NCI-H82 treated with DMSO at 0.1 percent for 48 hours (cell line): ENCODE measurements at regions not wholly inside any gene's neighbourhood (a gene's known extent, or its start where the extent isn't known, plus 50 kb on each side); places are given as distances from the start of the nearest gene placed in this dataset.

Experiments used
- DNase-seq: peaks from one replicate; lab custom pipeline; 2025; ENCODE audit not compliant: unreplicated experiment; lab: John Stamatoyannopoulos, UW

GRCh38 chr13:63696055-63696454 is 2280.4 kb upstream of the PCDH20 start:
- no peak for DNase-seq

DNA sequence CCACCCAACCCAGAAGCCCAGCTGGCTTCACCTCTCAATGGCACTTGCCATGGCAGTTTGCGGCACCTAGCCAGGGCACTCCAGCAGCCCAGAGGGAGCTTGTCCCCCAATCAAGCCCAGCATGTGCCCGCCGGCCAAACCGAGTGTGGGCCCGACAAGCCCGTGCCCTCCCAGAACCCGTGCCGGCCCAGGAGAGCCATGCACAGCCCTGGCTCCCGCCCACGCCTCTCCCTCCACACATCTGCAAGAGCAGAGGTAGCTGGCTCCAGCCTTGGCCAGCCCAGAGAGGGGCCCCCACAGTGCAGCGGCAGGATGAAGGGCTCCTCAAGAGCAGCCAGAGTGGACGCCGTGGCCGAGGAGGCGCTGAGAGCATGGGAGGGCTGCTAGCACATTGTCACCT is 2278.0 kb upstream of the PCDH20 start:
- no peak for DNase-seq

- DNase-seq = no peak
Observed at GRCh38 chr13:63691474-63691873, 2275.8 kb upstream of the PCDH20 start.

- DNase-seq = no peak
Observed at GRCh38 chr13:63690672-63691071, 2275.0 kb upstream of the PCDH20 start.

GRCh38 chr13:63684822-63685221 is 2269.2 kb upstream of the PCDH20 start:
- no peak for DNase-seq

GRCh38 chr13:63680704-63681103 is 2265.1 kb upstream of the PCDH20 start:
- no peak for DNase-seq

- peak; percentile 45 for DNase-seq
Observed at GRCh38 chr13:63671296-63671695, 2255.6 kb upstream of the PCDH20 start.

- DNase-seq = no peak
Observed at GRCh38 chr13:63651394-63651793, 2235.7 kb upstream of the PCDH20 start.

- no peak for DNase-seq
Observed at GRCh38 chr13:63643543-63643942, 2227.9 kb upstream of the PCDH20 start.

DNA sequence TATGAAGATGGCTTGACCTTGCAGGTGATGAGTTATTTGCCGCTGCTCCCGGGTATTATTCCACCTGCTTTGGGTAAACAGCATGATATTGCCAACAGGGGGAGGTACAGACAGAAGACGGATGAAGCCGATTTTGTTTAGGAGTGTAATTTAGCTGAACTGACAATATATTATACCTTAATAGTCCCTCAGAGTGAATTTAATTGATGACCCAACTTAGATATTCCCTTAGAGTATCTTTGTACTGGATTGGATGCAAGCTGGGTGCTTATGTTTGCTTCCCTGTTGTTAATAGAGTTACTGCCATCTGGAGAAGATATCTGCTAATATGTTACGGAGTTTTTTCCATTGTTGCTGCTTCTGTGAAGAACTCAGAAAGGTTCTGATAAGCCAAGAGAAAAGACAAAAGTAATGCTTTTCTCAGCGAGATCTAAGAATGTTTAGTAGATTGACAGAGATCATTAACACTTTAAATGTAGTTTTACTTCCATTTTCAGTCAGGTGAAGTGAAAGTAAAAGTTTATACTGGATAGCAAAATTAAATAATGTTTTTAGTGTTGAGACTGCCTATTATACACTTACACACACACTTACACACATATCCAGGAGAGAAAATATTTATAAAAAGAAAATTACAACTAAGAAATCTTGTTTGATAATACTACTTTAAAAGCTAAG is 2220.8 kb upstream of the PCDH20 start:
- peak; percentile 32 for DNase-seq

DNA sequence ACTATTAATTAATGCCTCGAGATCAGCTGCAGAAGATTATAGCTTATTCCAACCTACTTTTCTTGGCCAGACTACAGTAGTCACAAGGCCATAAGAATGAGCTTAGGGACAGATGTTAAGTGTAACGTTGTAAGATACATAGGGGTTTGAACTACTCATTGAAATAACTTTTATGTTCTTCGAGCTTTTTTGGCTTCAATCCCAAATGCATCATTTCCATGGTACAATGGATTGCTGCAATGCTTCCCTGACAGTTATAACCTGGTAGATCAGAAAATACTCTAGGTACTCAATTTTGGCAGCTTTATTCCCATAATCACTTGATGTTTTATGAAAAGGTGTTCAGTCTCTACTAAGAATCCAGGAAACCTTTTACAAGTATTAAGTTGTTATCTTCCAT is 2216.7 kb upstream of the PCDH20 start:
- no peak for DNase-seq

DNA sequence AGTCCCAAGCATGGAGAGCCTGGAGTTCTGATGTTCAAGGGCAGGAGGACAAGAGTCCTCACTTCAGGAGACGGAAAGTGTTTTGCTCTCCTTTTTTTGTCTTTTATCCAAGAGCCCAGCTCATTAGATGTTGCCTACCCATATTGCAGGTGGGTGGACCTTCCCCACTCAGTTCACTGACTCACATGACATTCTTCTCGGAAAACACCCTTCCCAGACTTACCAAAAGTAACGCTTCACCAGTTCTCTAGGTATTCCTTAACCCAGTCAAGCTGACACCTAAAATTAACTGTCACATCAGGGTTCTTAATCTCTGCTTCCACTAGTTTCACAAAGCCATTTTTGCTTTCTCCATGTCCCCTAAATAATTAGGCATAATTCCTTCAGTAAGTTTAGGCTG is 2215.4 kb upstream of the PCDH20 start:
- no peak for DNase-seq

DNA sequence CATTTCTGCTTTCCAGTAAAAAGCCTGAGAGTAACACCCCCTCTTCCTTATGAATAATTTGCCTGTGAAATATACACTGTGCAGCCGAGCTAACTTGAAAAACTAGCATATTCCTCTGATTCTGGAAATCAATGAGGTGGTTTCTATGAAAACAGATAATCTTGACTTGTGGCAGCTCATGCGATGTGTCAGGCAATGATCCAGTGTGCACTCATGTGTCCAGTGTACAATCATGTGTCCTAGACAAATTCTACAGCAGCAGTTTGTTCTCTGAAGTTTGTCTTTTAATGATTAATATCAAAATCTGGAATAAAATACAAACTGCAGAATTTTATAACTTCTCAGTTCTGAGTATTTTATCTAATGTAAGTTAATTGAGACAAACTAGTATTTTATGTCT is 2213.9 kb upstream of the PCDH20 start:
- DNase-seq = no peak

GRCh38 chr13:63628310-63628709 is 2212.7 kb upstream of the PCDH20 start:
- no peak for DNase-seq

DNA sequence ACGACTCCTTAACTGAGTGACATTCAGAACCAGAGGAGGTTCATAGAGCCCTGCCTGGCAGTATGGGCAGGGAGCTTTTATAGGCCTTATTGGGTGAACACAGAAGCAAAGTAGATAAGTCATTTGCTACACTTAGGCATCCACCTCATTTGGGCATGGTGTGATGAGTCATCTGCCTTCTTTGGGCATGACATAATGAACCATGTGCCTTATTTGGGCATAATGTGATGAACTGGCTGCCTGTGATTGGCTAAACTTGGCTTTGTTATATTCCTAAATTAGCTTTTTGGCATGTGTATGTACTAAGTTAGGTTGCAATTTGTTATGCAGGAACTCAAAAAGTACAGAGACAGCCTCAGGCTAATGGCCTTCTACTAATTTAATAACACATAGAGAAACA is 2210.2 kb upstream of the PCDH20 start:
- no peak for DNase-seq

- no peak for DNase-seq
Observed at GRCh38 chr13:63614874-63615612, 2199.4 kb upstream of the PCDH20 start.

DNA sequence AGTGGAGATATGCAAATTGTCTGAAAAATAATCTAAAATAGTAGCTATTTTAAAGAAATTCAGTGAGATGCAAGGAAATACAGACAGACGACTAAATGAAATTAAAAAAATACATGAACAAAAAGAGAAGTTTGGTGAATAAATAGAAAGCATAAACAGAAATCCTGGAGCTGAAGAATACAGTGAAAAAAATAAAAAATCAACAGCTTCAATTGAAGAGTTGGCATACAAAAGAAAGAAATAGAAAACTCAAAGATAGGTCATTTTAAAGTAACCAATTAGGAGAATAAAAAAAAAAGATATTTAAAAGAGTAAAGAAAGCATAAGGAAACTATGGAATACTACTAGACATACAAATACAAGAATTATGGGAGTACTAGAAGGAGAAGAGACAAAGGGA is 2191.5 kb upstream of the PCDH20 start:
- DNase-seq = no peak

DNA sequence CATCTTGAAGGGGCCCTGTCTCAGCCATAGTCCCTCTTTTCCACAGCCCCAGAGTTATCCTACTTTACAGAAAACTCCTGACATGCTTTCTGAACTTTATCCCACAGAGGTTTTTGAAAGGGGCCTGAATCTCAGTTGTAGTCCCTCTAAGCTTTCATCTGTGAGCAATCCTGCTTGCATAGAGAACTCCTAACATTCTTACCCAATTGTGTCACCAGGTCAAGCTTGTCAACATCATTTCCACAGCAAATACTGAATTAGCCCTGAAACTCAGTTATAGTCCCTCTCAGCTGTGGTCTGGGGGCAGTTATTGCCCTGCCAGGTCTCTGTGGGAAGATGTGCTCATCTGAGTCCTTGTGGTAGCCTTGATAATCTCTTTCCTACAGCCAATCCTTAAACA is 2190.3 kb upstream of the PCDH20 start:
- no peak for DNase-seq

- DNase-seq = no peak
Observed at GRCh38 chr13:63605403-63605802, 2189.8 kb upstream of the PCDH20 start.

DNA sequence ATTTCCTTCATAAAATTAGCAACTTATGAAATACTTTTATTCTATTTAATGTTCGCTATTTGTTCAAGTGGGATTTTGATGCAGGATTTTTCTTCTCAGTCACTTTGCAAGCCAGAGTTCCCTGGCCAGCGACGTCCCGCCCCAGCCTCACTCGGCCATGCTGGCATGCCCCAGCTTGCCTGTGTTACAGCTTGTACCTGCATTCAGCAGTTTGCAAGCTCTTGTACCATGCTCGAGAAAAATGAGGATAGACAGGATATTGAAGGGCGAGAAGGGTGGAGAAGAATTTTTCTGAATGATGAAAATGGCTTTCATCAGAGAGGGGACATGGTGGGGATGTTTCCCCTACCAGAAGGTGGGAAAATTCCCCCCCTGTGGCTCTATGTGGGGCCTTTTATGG is 2180.2 kb upstream of the PCDH20 start:
- DNase-seq = no peak

DNA sequence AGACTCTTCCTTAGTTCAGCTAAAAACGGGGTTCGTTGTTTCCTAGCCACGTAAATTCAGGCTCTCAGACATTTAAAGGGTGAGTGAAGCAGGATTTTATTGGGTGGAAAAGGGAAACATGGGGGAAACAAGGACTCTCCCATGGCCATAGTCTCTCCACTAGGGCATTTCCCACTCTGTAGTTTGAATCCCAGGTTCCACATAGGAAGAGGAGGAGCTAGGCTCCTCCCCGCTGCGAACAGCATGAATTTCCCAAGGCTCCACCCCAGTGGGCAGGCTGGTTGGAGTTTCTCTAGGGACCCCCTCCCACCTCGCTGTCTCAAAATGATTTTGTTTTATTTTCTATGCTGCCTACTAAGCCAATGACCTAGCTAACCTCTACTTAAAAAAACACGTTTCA is 2170.8 kb upstream of the PCDH20 start:
- DNase-seq = no peak

GRCh38 chr13:63578796-63579195 is 2163.1 kb upstream of the PCDH20 start:
- DNase-seq = no peak

DNA sequence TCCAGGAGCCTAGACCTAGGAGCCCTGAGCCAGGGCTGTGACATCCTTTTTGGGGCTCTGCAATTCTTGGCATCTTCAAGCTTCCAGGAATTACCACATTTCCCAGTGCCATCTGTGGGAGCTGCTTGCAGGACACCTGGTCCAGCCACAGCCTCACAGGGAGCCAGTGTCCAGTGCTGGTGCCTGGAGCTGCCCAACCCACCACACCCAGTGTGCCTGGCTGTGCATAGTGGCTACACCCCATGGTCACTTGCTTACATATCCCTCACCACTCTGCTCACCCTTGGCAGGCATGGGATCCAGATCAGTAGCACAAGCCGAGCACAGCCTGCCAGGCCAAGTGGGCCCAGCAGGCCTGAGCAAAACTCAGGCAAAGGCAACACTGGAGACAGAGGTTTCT is 2151.4 kb upstream of the PCDH20 start:
- DNase-seq = no peak
